NCI-H1092 (cell line): ENCODE measurements at regions not wholly inside any gene's neighbourhood (a gene's known extent, or its start where the extent isn't known, plus 50 kb on each side); places are given as distances from the start of the nearest gene placed in this dataset.

ENCODE experiments used
- DNase-seq: peaks from one replicate; lab custom pipeline; 2025; lab: John Stamatoyannopoulos, UW

DNA sequence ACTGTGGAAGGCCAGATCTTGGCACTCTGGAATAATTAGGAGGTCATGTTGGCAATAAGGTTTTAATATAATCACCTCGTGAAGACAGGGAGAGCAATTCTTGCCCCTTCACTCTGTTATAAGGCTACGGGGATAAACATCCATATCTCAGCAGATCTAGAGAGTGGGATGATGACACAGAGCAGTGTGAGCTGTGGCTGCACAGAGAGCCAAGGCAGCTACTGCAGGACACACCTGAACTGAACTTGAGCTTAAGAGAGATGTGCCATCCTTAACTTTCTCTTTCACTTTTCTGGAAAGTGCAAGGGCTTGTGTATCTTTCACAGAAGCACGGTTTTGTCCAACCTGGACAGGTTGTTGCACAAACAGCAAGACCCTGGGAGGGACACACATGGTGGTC, 174.7 kb downstream of the GATA3 start:
- no peak for DNase-seq

DNA sequence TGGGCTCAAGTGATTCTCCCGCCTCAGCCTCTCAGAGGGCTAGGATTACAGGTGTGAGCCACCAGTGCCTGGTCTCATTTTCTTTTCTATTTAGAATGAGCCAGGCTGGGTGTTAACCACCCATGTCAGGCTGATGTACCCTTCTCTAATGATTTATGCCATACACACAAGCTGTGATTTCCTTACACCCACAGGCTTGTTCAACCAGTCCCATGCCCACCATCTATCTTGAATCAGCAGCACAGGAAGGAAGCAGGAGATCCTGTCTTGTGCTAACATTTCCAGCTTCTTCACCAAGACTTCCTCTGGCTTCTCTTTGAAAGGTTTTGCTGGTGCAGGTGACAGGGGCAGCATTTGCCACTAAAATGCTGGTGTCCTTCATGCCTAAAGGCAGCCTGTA, 176.4 kb downstream of the GATA3 start:
- no peak for DNase-seq

DNA sequence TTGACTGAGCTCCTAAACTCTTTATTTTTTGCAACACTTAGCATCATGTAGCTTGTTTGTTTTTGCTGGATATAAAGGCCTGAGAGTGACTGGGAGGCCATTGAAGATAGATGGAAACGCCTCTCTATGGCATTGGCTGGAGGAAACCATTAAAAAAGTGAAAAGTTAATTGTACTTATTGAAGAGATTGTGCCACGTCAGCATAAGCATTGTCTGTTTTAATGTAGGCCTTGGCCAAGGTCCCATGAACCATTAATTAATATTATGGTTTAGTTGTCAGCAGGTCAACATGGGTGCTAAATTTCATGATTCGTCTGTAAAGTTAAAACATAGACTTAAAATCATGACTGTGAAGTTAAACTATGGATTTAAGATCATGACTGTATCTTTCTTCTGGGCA, 178.6 kb downstream of the GATA3 start:
- DNase-seq = no peak

DNA sequence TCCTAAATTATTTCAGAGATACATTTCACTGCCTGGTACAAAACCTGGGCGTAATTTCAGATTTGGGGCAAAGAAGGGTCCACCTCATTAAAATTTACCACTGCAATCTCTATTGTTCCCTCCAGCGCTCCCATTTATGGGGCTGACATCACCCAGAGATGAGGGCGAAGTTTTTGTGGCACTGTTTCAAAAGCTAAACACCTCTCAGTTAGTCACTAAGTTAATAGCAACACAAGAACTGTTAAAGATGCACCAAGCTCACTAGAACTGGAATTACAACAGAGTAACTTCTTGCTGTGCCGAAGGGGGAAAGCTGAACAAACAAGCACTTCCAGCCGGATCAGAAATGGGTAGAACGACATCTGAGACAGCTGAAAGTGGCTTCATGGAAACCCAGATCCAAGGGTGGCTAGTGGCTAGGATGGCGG, 179.4 kb downstream of the GATA3 start:
- DNase-seq = no peak

DNA sequence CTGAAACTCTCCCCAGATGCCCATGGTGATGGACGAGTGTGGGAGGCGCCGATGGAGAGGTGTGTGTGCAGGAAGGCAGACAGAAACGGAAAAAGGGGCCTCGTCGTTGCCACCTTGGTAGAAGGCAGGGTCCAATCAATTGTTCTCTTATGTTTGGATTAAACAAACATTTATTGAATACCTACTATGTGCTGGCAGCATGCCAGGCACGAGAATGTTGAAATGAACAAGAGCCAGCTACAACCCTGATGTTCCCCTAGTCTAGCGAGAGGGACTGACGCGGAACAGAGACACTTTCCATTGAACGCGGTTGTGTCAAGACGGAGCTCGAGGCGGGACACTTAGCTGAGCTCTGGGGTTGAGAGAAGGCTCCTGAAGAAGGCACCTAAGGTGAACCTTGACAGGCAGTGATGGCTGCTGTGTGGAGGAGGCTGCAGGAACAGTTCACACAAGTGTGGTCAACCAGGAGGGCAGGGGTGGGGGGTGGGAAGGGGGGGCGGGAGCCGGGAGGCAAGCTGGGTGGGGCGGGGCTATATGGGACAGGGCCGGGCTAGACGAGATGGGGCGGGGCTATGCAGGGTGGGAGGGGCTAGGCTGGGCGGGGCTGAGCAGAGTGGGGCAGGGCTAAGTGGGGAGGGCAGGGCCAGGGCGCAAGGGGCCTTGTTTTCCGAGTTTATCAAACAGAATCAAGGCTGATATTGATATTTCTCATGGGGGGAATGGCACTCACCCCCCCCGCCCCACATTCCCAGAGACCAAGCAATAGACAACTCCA, 181.0 kb downstream of the GATA3 start:
- DNase-seq = no peak

DNA sequence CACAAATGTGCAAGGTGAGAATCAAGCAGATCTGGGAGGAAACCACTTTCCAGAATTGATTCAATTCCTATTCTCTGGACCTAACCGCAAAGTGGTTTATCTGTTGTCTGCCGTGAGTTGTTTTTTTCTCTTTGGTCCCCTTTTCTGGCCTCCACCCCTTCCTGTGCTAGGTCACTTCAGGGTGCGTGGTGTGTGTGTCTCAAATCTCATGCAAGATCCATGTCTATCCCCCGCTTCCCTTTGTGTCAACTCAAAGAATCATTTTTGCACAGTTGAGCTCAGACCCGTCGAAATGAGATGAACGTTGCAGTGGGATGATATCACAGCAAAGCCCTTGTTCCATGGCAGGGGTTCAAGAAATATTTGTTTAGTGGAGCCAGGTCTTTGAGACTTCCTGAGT, 184.5 kb downstream of the GATA3 start:
- no peak for DNase-seq

DNA sequence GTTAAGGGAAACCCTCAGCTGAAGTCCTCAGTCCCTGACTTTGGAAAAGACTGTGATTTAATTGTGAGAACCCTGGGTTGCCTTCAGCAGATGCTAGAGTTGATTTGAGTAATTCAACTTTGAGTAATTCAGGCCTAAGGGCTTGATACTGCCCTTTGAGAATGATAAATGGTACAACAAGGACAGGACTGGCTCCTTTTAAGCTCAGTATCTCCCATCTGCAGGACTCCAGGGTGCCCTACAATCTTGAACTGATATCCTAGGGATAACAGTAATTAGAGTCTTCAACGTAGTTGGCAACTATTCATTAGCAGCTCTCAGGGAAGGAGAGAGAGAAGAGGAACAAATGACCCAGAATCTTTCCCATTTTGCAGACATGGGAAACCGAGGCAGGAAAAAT, 186.4 kb downstream of the GATA3 start:
- no peak for DNase-seq

DNA sequence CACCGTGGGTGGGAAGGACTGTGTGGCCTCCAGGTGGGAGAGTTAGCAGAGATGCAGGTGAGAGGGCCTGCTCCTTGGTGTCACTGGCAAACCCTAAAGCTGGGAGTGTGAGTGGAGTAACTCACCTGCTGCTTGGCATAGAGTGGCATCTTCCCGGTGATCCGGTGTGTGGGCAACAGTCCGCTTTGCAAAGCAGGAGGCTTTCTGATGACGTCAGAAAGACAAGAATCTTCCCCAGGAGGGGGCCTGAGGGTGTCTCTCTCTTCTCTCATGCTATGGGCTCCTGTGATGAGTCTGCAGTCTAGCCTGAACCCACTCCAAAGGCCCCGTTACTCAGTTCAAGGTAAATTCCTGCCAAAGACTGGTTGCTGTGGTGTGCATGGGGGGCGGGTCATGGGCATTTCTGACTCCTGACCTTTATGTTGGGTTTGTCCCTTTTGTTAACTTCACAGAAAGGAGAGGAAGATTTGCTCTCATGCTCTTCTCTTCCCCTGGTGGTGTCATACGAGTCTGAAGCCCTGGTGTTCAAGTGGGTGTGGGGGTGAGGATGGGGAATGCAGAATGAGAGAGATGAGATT, 187.9 kb downstream of the GATA3 start:
- DNase-seq = no peak

DNA sequence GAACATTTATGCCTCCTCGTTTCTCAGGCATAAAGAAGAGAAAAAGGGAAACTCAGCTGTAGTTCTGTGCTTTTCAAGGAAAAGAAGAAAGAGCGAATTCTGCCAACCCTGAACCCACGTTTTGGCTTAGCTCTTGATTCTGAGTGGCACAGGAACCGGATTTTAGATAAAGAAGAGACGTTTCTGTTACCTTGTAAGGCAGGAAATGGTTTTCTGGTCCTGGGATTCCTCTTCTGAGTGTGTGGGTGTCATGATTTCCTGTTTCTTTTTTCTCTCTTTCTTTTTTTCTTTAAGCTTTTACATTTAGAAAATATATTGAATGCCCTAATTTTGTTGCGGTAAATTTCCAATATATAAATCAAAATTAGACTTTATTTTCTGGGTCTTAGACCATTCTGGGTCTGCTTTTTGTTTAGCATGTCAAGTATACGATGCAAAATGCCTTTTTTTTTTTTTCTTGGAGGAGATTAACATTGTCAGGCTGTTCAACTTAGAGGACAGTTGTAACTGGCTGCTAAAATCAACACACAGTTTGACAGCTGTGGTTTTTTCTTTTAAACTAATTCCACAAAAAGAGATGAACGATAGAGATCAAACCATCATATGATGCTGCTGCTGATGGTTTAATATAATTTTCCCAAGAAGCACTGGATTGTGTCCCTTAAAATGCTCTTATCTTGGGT, 190.8 kb downstream of the GATA3 start:
- no peak for DNase-seq

DNA sequence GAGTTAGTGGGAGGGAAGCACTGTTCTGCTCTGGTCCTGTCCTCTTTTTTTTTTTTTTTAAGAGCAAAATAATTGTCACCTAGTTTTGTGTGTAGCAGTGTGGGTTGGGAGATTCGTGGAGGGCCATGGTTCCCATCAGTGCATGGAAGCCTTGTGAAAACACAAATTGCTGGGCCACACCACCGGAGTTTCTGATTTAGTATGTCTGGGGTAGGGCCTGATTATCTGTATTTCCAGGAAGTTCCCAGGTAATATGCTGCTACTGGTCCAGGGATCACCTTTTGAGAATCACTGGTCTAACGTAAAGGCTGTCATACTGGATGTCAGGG, 191.3 kb downstream of the GATA3 start:
- no peak for DNase-seq

DNA sequence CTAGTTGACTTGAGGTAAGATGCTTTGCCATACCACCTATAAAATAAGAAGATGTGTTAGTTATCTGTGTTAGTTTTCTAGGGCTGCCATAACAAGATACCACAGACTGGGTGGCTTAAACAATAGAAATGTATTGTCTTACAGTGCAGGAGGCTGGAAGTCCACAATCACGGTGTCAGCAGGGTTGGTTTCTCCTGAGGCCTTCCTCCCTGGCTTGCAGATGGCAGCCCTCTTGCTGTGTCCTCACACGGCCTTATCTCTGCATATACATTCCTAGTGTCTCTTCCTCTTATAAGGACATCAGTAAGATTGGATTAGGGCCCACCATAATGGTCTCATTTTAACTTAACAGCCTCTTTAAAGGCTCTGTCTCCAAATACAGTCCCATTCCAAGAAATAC, 192.1 kb downstream of the GATA3 start:
- no peak for DNase-seq

DNA sequence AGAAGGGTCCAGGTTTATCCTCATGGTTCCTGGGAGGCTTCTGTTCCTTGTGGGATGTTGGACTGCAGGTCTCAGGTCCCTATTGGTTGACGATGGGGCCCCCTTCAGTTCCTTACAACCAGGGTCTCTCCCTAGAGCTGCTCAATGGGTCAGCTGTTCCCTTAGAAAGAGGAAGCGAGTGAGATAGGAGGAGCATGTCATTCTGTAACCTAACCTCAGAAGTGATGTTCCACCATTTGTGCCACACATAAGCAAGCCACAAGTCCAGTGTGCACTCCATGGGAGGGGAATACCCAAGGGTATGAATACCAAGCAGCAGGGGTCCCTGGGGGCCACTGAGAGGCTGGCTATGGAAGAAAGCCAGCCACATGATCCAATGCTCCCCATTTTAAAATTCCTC, 192.7 kb downstream of the GATA3 start:
- DNase-seq = no peak

DNA sequence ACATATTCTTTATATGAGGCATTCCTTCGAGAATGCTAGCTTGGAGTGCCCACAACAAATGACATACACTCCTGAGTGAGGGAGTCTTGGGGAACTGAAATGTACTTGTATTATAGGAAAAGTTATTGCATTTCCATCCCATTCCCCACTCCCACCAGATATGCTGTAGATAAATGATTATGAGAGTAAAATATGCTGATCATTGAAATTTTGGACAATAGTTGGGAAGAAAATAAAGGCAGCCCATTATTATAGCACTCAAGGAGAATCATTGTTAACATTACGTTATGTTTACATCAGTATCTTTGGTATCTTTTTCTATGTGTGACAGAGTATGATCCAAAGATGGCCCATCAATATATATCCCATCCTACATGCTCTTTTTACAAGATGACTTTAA, 194.4 kb downstream of the GATA3 start:
- no peak for DNase-seq

DNA sequence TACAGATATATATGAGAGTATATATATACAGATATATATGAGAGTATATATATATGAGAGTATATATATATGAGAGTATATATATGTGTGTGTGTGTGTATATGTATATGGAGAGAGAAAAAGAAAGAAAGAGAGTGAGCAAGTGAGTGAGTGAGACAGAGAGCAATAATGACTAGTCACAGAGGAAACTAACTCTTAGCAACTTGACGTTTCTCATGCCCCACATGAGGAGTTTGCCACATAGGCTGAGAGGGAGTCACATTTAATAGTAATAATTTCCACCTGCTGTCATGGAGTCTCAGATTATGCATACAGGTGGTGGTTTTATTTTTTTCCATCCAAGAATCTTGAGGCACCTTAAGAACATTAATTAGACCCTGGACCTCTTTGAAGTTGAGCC, 199.9 kb downstream of the GATA3 start:
- no peak for DNase-seq

DNA sequence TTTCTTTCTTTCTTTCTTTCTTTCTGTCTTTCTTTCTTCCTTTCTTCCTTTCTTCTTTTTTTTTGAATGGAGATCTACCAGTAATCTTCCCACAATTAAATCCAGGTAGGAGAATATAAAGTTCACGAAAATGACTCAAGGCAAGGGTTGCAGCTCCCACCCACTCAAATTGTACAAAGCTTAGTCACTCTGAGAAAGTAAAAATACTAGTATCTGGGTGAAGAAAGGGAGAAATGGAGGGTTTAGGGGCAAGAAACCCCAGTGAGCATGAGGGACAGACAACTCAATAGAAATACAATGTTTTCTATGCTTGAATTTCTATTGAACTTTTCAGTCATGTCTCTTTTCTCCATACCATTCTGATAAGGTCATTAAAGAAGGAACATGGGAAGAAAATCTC, 200.8 kb downstream of the GATA3 start:
- DNase-seq = no peak

DNA sequence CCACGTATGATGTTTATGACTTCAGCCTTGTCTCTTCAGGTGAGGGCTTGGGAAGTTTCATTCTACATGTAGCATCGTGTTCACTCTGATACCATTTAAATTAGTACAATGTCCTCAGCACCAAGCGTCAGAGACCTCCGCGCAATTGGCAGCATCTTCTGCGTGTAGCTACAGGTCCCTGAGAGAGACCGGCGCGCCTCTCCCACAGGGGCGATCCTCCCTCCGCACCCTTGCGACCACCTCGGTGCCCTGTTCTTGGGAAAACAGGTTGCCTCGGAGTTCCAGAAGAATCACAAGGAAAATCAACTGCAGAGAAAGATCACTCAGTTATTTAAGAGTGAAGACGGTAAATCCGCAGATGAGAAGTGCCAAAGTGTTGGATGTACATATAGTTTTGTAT, 206.2 kb downstream of the GATA3 start:
- no peak for DNase-seq

DNA sequence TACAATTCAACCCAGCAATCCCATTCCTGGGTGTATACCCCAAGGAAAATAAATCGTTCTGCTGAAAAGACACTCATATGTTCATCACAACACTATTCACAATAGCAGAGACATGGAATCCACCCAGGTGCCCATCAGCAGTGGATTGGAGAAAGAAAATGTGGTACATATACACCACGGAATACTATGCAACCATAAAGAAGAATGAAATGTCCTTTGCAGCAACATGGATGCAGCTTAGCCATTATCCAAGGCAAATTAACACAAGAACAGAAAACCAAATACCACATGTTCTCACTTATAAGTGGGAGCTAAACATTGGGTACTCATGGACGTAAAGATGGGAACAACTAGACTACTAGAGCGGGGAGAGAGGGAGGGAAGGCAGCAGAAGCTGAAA, 207.8 kb downstream of the GATA3 start:
- no peak for DNase-seq

DNA sequence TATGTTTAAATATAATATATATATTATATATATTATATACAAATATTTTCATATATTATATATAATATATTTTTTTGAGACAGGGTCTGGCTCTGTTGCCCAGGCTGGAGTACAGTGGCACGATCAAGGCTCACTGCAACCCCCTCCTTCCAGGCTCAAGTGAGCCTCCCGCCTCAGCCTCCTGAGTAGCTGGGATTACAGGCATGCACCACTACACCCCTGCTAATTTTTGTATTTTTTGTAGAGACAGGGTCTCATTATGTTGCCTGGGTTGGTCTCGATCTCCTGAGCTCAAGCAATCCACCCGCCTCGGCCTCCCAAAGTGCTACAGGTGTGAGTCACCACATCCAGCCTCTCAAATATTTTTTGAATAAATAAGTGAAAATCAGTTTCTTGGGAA, 215.5 kb downstream of the GATA3 start:
- DNase-seq = no peak

DNA sequence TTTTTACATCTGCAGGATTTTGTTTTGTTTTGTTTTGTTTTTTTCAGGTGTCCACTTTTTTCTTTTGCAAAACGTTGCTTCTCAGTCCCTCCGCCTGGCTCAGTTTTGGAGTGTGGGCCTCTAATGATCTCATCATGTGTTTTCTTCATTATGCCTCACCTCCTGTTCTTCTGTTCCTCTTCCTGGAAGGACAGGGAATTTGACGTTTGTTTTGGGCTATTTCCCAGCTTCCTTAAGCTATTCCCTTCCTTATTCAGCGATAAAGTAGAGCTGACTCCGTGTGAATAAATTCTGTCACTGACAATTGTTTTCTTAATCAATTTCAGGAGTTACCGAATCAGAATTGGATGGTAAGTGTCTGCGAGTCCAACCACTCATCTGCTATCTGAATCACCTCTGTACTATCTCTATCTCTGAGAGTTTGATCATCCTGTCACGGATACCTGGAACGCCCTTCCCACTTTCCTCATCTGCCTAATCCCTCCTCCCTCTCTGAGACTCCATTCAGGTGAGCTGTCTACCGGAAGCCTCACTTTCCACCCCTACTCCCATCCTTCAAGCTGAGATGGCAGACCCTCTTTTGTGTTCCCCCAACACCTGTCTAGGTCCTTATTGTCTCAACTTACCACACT, 218.4 kb downstream of the GATA3 start:
- no peak for DNase-seq

DNA sequence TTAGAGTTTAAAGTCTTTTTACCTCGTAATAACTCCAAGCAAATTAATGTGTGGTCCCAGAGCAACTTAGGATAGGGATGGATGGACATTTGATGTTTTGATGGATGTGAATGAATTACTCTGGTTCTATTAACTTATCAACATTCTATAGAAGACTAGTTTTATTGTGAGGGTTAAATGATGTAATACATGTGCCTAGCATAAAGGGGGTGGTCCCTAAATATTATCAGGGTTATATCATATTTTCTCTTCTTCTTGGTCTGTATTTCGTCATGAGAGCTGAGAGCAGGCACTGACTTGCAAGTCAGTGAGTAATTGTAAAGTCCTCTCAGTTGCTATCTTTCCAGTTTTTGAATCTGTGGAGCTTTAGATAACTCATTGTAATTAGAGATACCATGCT, 219.3 kb downstream of the GATA3 start:
- no peak for DNase-seq

DNA sequence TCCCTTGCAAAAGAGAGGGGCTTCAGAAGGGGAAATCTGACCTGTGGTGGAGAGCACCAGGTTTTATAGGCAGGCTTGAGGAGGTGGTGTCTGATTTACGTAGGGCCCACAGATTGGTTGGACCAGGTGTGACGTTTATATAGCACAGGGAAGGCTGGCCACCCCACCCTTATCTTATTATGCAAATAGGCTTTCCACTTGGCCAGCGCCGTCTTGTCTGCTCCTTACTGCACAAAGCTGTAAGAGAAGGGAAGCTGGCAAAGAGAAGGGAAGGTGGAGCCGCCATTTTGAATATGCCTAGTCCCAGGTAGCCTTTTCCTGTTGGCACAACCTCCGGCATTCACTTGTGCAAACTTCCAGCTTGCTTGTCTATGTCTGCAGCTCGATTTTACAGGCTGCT, 221.4 kb downstream of the GATA3 start:
- no peak for DNase-seq

DNA sequence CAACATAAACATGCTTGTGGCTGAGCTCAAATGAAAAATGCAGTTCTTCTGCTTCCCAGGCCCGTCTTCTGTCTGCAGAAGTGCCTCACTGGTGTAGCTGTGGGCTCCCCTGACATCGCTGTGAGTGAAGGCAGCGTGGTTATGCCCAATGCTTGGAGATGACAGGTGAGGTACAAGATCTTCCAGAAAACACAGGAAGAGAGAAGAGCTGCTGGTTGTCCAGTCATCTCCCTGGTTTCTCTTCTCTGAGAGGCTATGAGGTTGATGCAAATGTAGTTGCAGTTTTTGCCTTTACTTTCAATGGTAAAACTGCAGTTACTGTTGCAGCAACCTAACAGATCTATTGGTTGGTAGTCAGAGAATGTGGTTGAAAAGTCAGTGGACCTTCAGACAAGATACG, 223.6 kb downstream of the GATA3 start:
- DNase-seq = no peak

DNA sequence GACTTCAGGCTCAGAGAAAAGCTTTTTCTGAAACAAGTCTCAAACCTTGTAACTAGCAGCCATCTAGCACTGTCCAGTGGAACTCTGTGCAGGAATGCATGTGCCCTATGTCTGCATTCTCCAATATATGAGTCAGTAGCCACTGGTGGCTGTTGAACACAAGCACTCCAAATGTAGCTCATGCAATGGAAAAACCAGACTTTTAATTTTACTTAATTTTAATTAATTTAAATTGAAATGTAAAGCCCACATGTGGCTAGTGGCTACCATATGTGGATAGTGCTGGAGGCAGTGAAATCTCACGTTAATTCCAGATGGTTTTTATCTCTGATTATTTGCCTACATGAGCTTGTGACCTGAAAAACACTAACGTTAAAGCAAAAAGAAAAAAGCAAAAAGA, 225.1 kb downstream of the GATA3 start:
- DNase-seq = no peak
